Endothelial cell of umbilical vein (primary cell): ENCODE measurements at regions not wholly inside any gene's neighbourhood (a gene's known extent, or its start where the extent isn't known, plus 50 kb on each side); places are given as distances from the start of the nearest gene placed in this dataset.

Experiments
- BruUV-seq: library from RNA; stranded (reverse); fragments of 400-500 nt; replicated peaks from 2 replicates; lab custom pipeline; 2021; lab: Mats Ljungman, UMichigan
- CTCF ChIA-PET: fragments of 300-600, 350-600 bp; sonication (Branson Sonifier 250); formaldehyde crosslinking; loops from one replicate; lab custom pipeline; 2021; ENCODE audit warnings: antibody characterized with exemption, inconsistent platforms; lab: Charles Lee
- POLR2A ChIA-PET: fragments of 300-600, 350-600 bp; sonication (Branson Sonifier 250); formaldehyde crosslinking; loops from one replicate; lab custom pipeline; 2021; ENCODE audit warnings: antibody characterized with exemption, inconsistent platforms; lab: Charles Lee
- DNase-seq: peaks from one replicate; pipeline ENCODE4 v3.0.0-alpha.2; 2011; ENCODE audit warnings: low read depth, low spot score
- FAIRE-seq: peaks from 2 replicates; lab custom pipeline; 2011; peaks lifted over from hg19 to GRCh38; lab: Jason Lieb, UNC
- H2AFZ ChIP-seq: 2 replicates; pipeline ENCODE4 v1.6.0; 2012; ENCODE audit warnings: low read depth, low read length, control low read depth, inconsistent platforms
- H3K27ac ChIP-seq: 2 replicates; pipeline ENCODE4 v1.5.1; 2011; ENCODE audit warnings: low read depth, mild to moderate bottlenecking, control low read depth, low read length, moderate library complexity; ENCODE audit not compliant: insufficient read depth
- H3K27me3 ChIP-seq, 2 experiments: 2 replicates each; pipeline versions ENCODE4 v1.6.0 to v1.6.1; 2011; ENCODE audit warnings: low read length in 2 of 2, mixed read lengths in 1 of 2; ENCODE audit not compliant: control insufficient read depth in 2 of 2, insufficient read depth in 2 of 2
- H3K36me3 ChIP-seq, 2 experiments: 2 replicates in 1 of 2; 3 replicates in 1 of 2; pipeline ENCODE4 v1.5.1; 2011; ENCODE audit warnings: low read length in 2 of 2, mild to moderate bottlenecking in 1 of 2, moderate library complexity in 1 of 2; ENCODE audit not compliant: control insufficient read depth in 2 of 2, insufficient read depth in 2 of 2; ENCODE audit errors: extremely low read depth in 1 of 2
- H3K4me1 ChIP-seq: 3 replicates; pipeline ENCODE4 v1.5.1; 2011; ENCODE audit warnings: mild to moderate bottlenecking, low read length; ENCODE audit not compliant: control insufficient read depth, insufficient read depth; ENCODE audit errors: extremely low read depth
- H3K4me2 ChIP-seq: 2 replicates; pipeline ENCODE4 v1.6.1; 2011; ENCODE audit warnings: low read length, control low read depth, mixed read lengths; ENCODE audit not compliant: insufficient read depth
- H3K4me3 ChIP-seq, 3 experiments: fragments of 200-600 bp in 1 of 3; sonication (generic), shearing (Covaris generic) in 1 of 3; replicated peaks in 1 of 3; 2 replicates each; pipeline ENCODE4 v1.5.1; 2011 to 2016; ENCODE audit warnings: control low read depth in 3 of 3, low read length in 3 of 3, mild to moderate bottlenecking in 2 of 3, inconsistent platforms in 1 of 3, low read depth in 1 of 3, moderate library complexity in 1 of 3; ENCODE audit not compliant: insufficient read depth in 1 of 3
- H3K79me2 ChIP-seq: 2 replicates; pipeline ENCODE4 v1.6.0; 2012; ENCODE audit warnings: low read length, inconsistent platforms; ENCODE audit not compliant: control insufficient read depth, insufficient read depth
- H3K9ac ChIP-seq: replicated peaks from 2 replicates; pipeline ENCODE3; 2011; ENCODE audit warnings: low read length, control low read depth; ENCODE audit not compliant: insufficient read depth; ENCODE audit errors: extremely low read depth
- H3K9me1 ChIP-seq: replicated peaks from 3 replicates; pipeline ENCODE4 v1.6.0; 2011; ENCODE audit warnings: mild to moderate bottlenecking, low read length; ENCODE audit not compliant: control insufficient read depth, insufficient read depth; ENCODE audit errors: extremely low read depth
- H3K9me3 ChIP-seq: replicated peaks from 2 replicates; pipeline ENCODE4 v1.5.1; 2012; ENCODE audit warnings: low read length, inconsistent platforms; ENCODE audit not compliant: control insufficient read depth, insufficient read depth
- H4K20me1 ChIP-seq: replicated peaks from 2 replicates; pipeline ENCODE3; 2011; ENCODE audit warnings: mild to moderate bottlenecking, low read length; ENCODE audit not compliant: control insufficient read depth, insufficient read depth; ENCODE audit errors: extremely low read depth
- EZH2 ChIP-seq: IDR thresholded peaks from 2 replicates; pipeline ENCODE4 v1.6.1; 2012; ENCODE audit warnings: borderline replicate concordance, low read depth, mild to moderate bottlenecking, moderate library complexity, low read length, inconsistent platforms; ENCODE audit not compliant: severe bottlenecking
- FOS ChIP-seq: IDR thresholded peaks from 2 replicates; pipeline ENCODE4 v1.6.1; 2011; ENCODE audit warnings: mild to moderate bottlenecking, low read length, moderate library complexity, borderline replicate concordance; ENCODE audit not compliant: insufficient read depth
- GATA2 ChIP-seq: IDR thresholded peaks from 2 replicates; pipeline ENCODE4 v1.7.0; 2011; ENCODE audit warnings: low read depth, mild to moderate bottlenecking, moderate library complexity, mixed read lengths, low read length; ENCODE audit not compliant: insufficient read length, insufficient read depth
- JUN ChIP-seq: IDR thresholded peaks from 2 replicates; pipeline ENCODE4 v1.6.1; 2011; ENCODE audit warnings: borderline replicate concordance, low read depth; ENCODE audit not compliant: insufficient read length, insufficient read depth
- MYC ChIP-seq: IDR thresholded peaks from one replicate; pipeline ENCODE4 v1.6.1; 2011; ENCODE audit warnings: mild to moderate bottlenecking, low read depth, low read length
- POLR2A ChIP-seq: IDR thresholded peaks from 2 replicates; pipeline ENCODE4 v1.6.1; 2012; ENCODE audit warnings: low read depth, mild to moderate bottlenecking, control low read depth, low read length
- POLR2AphosphoS5 ChIP-seq: IDR thresholded peaks from 2 replicates; pipeline ENCODE4 v1.6.1; 2012; ENCODE audit warnings: low read depth, mild to moderate bottlenecking, control low read depth, low read length, moderate library complexity; ENCODE audit not compliant: insufficient read depth
- dilution Hi-C: fragments of 300-500 bp; cut with MboI; formaldehyde crosslinking; loops from one replicate; pipeline ENCODE4 v1.15.0; 2019; ENCODE audit warnings: low sequenced_read_pairs; ENCODE audit not compliant: extremely low pct_ligation_motif_present
- intact Hi-C: fragments of 100-400 bp; cut with micrococcal nuclease; formaldehyde crosslinking; loops from one replicate; pipeline ENCODE4 v1.10.0; 2022
- TF ChIP-seq, protein P1 (sequence below): IDR thresholded peaks from 2 replicates; pipeline ENCODE4 v1.6.1; 2011; ENCODE audit not compliant: insufficient read depth, insufficient read length
- TF ChIP-seq, protein P2 (sequence below), 2 donors: IDR thresholded peaks; 1 replicate in 1 of 2; 2 replicates in 1 of 2; pipeline ENCODE4 v1.5.1; 2011; ENCODE audit warnings: low read length in 2 of 2, mild to moderate bottlenecking in 2 of 2, moderate library complexity in 2 of 2, control low read depth in 1 of 2, inconsistent platforms in 1 of 2, low read depth in 1 of 2; ENCODE audit not compliant: insufficient read depth in 1 of 2; ENCODE audit errors: extremely low read depth in 1 of 2

DNA sequence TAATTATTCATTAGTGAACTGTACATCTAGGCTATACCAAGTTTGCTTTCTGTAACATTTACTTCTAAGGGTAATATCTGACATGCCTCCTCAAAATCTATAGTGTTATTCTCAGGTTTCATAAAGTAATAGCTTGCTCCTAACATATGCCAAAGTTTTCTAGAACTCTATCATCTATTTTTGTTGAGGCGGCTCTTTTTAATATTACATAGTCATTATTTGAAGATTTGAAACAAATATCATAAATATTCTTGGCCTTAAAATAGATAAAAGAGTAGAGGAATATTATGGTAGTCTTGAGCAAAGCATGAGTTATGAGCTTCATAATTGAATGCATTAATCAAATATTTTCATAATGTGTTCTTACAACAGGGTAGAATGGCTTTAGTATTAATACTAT is 327.2 kb upstream of the KCND2 start:
- no peaks in the 10 kb centered on the region for H3K79me2 ChIP-seq
- H3K4me3 ChIP-seq = no peak overlapping the region
- ChIA-PET POLR2A (no interaction called here), CTCF (interaction anchor here (1.0 kb wide), 1 partner anchor 10 kb away, joined by 8 read pairs; no protein-coding TSS in a partner anchor)
- H3K4me2 ChIP-seq = no peak overlapping the region
- H4K20me1 ChIP-seq = no peaks in the 10 kb centered on the region
- no peaks in the 10 kb centered on the region for H3K4me1 ChIP-seq
- no peaks in the 10 kb centered on the region for H3K27me3 ChIP-seq
- H3K9me3 ChIP-seq = no peaks in the 10 kb centered on the region
- H3K36me3 ChIP-seq = no peaks in the 10 kb centered on the region
- H2AFZ ChIP-seq = no peak overlapping the region
- H3K9ac ChIP-seq = no peak overlapping the region
- H3K9me1 ChIP-seq = no peaks in the 10 kb centered on the region
- dilution Hi-C loops = no loop called here
- intact Hi-C loops = no loop called here
- DNase-seq = no peak
- BruUV-seq = no TSS peak
- TF ChIP-seq MYC = no peak
- FAIRE-seq = no peak
- H3K27ac ChIP-seq = no peak overlapping the region

DNA sequence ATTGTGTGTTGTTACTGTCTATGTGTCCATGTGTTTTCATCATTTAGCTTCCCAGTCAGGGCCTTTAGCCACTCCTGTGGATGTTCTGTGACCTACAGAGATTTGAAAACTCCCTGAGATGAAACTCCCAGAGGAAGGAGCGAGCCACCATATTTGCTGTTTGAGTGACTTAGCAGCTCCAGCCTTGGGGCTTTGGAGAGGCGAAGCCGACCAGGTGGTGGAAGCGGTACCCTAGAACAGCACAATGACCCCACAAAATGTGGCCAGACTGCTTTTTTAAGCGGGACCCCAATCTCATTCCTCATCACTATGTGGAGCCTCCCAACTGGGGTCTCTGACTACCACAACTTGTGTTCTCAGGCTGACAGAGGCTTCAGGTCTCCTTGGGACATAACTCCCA is 323.9 kb upstream of the KCND2 start:
- ChIA-PET CTCF (interaction anchor here (1.5 to 3.2 kb wide), 2 partner anchors 13 to 18 kb away, joined by 3 to 18 read pairs; no protein-coding TSS in a partner anchor), POLR2A (no interaction called here)
- Histone ChIP-seq H3K27ac (no peak overlapping the region), H3K36me3 (no peaks in the 10 kb centered on the region), H3K4me1 (no peaks in the 10 kb centered on the region), H3K4me2 (no peak overlapping the region), H3K4me3 (no peak overlapping the region), H3K79me2 (no peaks in the 10 kb centered on the region), H4K20me1 (no peaks in the 10 kb centered on the region), H3K9ac (no peak overlapping the region), H2AFZ (no peak overlapping the region), H3K27me3 (no peaks in the 10 kb centered on the region), H3K9me1 (no peaks in the 10 kb centered on the region), H3K9me3 (no peaks in the 10 kb centered on the region)
- no TSS peak for BruUV-seq
- dilution Hi-C loops = no loop called here
- TF ChIP-seq FOS (no peak), GATA2 (no peak), JUN (no peak), POLR2A (no peak), EZH2 (no peak), MYC (no peak), POLR2AphosphoS5 (no peak)
- TF ChIP-seq, protein P1, sequence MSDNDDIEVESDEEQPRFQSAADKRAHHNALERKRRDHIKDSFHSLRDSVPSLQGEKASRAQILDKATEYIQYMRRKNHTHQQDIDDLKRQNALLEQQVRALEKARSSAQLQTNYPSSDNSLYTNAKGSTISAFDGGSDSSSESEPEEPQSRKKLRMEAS = no peak
- TF ChIP-seq, protein P2, sequence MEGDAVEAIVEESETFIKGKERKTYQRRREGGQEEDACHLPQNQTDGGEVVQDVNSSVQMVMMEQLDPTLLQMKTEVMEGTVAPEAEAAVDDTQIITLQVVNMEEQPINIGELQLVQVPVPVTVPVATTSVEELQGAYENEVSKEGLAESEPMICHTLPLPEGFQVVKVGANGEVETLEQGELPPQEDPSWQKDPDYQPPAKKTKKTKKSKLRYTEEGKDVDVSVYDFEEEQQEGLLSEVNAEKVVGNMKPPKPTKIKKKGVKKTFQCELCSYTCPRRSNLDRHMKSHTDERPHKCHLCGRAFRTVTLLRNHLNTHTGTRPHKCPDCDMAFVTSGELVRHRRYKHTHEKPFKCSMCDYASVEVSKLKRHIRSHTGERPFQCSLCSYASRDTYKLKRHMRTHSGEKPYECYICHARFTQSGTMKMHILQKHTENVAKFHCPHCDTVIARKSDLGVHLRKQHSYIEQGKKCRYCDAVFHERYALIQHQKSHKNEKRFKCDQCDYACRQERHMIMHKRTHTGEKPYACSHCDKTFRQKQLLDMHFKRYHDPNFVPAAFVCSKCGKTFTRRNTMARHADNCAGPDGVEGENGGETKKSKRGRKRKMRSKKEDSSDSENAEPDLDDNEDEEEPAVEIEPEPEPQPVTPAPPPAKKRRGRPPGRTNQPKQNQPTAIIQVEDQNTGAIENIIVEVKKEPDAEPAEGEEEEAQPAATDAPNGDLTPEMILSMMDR (IDR thresholded peaks at IDR 0.05; ENCODE audit: extremely low read depth in 1 of 2, insufficient read depth in 1 of 2, low read depth in 1 of 2, low read length in 2 of 2) = no peak
- DNase-seq (no peak), FAIRE-seq (no peak)
- intact Hi-C loops = no loop called here
